HepG2 (cell line): ENCODE measurements at regions not wholly inside any gene's neighbourhood (a gene's known extent, or its start where the extent isn't known, plus 50 kb on each side); places are given as distances from the start of the nearest gene placed in this dataset.

Source experiments
- DR1 ChIP-seq: sonication (generic); formaldehyde crosslinking; IDR thresholded peaks from 2 replicates; pipeline ENCODE4 v1.8.0; 2021; ENCODE audit warnings: mild to moderate bottlenecking, missing genetic modification reagents, inconsistent platforms
- FOXJ3 ChIP-seq: sonication (generic); formaldehyde crosslinking; IDR thresholded peaks from 2 replicates; pipeline ENCODE4 v1.4.0; 2020; ENCODE audit warnings: missing genetic modification reagents, mild to moderate bottlenecking, borderline replicate concordance
- TCF7 ChIP-seq: sonication (generic); IDR thresholded peaks from 2 replicates; pipeline ENCODE4 v1.6.1; 2016; ENCODE audit warnings: antibody characterized with exemption, low read depth
- ZMYM4 ChIP-seq: sonication (generic); formaldehyde crosslinking; IDR thresholded peaks from 2 replicates; pipeline ENCODE4 v1.8.1; 2023; ENCODE audit warnings: mild to moderate bottlenecking, missing genetic modification reagents
- ZNF354B ChIP-seq: sonication (generic); formaldehyde crosslinking; IDR thresholded peaks from 2 replicates; pipeline ENCODE4 v1.8.0; 2022; ENCODE audit warnings: mild to moderate bottlenecking, missing genetic modification reagents
- ZNF441 ChIP-seq: sonication (generic); formaldehyde crosslinking; IDR thresholded peaks from 2 replicates; pipeline ENCODE4 v1.7.0; 2021; ENCODE audit warnings: missing genetic modification reagents, borderline replicate concordance
- ZNF850 ChIP-seq: sonication (generic); formaldehyde crosslinking; conservative IDR thresholded peaks from 2 replicates; pipeline ENCODE4 v1.9.0; 2021; ENCODE audit warnings: mild to moderate bottlenecking, missing genetic modification reagents
- TF ChIP-seq, protein P1 (sequence below): sonication (generic); formaldehyde crosslinking; IDR thresholded peaks from 2 replicates; pipeline ENCODE4 v1.4.0; 2020; ENCODE audit warnings: mild to moderate bottlenecking, missing genetic modification reagents
- TF ChIP-seq, protein P2 (sequence below): sonication (generic); formaldehyde crosslinking; IDR thresholded peaks from 2 replicates; pipeline ENCODE4 v1.4.0; 2020; ENCODE audit warnings: missing genetic modification reagents
- TF ChIP-seq, protein P3 (sequence below): sonication (generic); formaldehyde crosslinking; IDR thresholded peaks from 2 replicates; pipeline ENCODE4 v1.5.0; 2020; ENCODE audit warnings: mild to moderate bottlenecking, missing genetic modification reagents
- TF ChIP-seq, protein P4 (sequence below): sonication (generic); formaldehyde crosslinking; IDR thresholded peaks from 2 replicates; pipeline ENCODE4 v1.4.0; 2020; ENCODE audit warnings: missing genetic modification reagents, borderline replicate concordance

DNA sequence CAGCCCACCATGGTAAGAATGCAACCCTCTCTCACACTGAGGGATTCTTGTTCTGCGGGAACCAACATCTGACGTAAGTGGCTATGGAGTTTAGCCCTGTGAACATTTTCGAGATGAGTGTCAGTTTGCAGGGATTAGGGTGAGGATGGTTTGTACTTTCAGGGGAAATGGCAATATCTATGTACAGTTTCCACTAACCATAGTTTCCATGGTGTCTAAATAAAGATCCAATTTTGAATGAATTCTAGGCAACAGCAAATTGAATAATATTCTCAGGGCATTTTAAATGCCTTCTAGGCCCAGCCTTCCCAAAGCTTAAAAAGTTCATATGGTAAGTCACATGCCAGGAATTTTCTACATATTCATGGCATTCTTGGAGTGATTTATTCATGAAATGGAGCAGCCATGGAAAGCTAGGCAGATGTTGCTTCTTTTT, 105.4 kb upstream of the MMADHC start (continued):
- TF ChIP-seq, protein P1, sequence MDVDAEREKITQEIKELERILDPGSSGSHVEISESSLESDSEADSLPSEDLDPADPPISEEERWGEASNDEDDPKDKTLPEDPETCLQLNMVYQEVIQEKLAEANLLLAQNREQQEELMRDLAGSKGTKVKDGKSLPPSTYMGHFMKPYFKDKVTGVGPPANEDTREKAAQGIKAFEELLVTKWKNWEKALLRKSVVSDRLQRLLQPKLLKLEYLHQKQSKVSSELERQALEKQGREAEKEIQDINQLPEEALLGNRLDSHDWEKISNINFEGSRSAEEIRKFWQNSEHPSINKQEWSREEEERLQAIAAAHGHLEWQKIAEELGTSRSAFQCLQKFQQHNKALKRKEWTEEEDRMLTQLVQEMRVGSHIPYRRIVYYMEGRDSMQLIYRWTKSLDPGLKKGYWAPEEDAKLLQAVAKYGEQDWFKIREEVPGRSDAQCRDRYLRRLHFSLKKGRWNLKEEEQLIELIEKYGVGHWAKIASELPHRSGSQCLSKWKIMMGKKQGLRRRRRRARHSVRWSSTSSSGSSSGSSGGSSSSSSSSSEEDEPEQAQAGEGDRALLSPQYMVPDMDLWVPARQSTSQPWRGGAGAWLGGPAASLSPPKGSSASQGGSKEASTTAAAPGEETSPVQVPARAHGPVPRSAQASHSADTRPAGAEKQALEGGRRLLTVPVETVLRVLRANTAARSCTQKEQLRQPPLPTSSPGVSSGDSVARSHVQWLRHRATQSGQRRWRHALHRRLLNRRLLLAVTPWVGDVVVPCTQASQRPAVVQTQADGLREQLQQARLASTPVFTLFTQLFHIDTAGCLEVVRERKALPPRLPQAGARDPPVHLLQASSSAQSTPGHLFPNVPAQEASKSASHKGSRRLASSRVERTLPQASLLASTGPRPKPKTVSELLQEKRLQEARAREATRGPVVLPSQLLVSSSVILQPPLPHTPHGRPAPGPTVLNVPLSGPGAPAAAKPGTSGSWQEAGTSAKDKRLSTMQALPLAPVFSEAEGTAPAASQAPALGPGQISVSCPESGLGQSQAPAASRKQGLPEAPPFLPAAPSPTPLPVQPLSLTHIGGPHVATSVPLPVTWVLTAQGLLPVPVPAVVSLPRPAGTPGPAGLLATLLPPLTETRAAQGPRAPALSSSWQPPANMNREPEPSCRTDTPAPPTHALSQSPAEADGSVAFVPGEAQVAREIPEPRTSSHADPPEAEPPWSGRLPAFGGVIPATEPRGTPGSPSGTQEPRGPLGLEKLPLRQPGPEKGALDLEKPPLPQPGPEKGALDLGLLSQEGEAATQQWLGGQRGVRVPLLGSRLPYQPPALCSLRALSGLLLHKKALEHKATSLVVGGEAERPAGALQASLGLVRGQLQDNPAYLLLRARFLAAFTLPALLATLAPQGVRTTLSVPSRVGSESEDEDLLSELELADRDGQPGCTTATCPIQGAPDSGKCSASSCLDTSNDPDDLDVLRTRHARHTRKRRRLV (CRISPR knock-in tag), result no peak
- no peak for TF ChIP-seq DR1 (CRISPR knock-in tag)
- TF ChIP-seq ZNF441 (CRISPR knock-in tag), result no peak
- TF ChIP-seq, protein P2, sequence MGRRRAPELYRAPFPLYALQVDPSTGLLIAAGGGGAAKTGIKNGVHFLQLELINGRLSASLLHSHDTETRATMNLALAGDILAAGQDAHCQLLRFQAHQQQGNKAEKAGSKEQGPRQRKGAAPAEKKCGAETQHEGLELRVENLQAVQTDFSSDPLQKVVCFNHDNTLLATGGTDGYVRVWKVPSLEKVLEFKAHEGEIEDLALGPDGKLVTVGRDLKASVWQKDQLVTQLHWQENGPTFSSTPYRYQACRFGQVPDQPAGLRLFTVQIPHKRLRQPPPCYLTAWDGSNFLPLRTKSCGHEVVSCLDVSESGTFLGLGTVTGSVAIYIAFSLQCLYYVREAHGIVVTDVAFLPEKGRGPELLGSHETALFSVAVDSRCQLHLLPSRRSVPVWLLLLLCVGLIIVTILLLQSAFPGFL (CRISPR knock-in tag), result no peak
- TF ChIP-seq, protein P3, sequence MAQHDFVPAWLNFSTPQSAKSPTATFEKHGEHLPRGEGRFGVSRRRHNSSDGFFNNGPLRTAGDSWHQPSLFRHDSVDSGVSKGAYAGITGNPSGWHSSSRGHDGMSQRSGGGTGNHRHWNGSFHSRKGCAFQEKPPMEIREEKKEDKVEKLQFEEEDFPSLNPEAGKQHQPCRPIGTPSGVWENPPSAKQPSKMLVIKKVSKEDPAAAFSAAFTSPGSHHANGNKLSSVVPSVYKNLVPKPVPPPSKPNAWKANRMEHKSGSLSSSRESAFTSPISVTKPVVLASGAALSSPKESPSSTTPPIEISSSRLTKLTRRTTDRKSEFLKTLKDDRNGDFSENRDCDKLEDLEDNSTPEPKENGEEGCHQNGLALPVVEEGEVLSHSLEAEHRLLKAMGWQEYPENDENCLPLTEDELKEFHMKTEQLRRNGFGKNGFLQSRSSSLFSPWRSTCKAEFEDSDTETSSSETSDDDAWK, result no peak
- TF ChIP-seq ZNF354B (CRISPR knock-in tag), result no peak
- TF ChIP-seq TCF7, result no peak
- TF ChIP-seq, protein P4, sequence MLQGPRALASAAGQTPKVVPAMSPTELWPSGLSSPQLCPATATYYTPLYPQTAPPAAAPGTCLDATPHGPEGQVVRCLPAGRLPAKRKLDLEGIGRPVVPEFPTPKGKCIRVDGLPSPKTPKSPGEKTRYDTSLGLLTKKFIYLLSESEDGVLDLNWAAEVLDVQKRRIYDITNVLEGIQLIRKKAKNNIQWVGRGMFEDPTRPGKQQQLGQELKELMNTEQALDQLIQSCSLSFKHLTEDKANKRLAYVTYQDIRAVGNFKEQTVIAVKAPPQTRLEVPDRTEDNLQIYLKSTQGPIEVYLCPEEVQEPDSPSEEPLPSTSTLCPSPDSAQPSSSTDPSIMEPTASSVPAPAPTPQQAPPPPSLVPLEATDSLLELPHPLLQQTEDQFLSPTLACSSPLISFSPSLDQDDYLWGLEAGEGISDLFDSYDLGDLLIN (CRISPR knock-in tag), result no peak
- TF ChIP-seq ZNF850 (CRISPR knock-in tag), result no peak
- no peak for TF ChIP-seq ZMYM4 (CRISPR knock-in tag)
- no peak for TF ChIP-seq FOXJ3
